ENCODE measurements at regions not wholly inside any gene's neighbourhood (a gene's known extent, or its start where the extent isn't known, plus 50 kb on each side); places are given as distances from the start of the nearest gene placed in this dataset.

DNA sequence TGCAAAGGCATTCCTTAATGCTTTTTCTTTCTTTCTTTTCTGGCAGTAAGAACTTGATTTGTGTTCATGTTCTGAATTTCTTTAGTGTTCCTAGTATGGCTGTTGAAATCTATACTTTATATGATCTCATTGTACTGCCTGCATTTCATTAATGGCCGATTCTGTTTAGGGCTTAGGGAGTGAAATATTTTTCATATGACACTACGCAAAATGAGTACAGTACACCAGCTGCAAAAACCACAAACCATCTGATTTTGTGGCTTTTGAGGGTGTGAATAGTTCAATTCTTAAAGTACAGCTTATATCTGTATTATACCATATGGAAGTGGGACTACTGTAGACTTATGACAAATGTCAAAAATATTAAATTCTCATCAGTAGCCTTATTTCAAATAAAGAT, 69.1 kb upstream of the FOXP2 start:
- no peaks in the 10 kb centered on the region for H3K27me3 ChIP-seq
- no peaks in the 10 kb centered on the region for H3K36me3 ChIP-seq
- WGBS, 2 donors, result 76 to 94% methylated on average over 2 of the region's 2 CpGs
- H3K9me3 ChIP-seq, result no peaks in the 10 kb centered on the region
- ATAC-seq (ENCODE audit: low FRiP score in 2 of 2), result no peak
- H3K27ac ChIP-seq, result no peak overlapping the region
- DNase-seq, result no peak
- H3K4me1 ChIP-seq, result no peaks in the 10 kb centered on the region
- TF ChIP-seq CTCF (IDR thresholded peaks at IDR 0.05), result no peak
- no peak for TF ChIP-seq EP300 (IDR thresholded peaks at IDR 0.05)
- no peak for TF ChIP-seq POLR2A (IDR thresholded peaks at IDR 0.05)
- TF ChIP-seq POLR2AphosphoS5 (IDR thresholded peaks at IDR 0.05), result no peak
- no peak overlapping the region for H3K4me3 ChIP-seq

GRCh38 chr7:114343949-114344708, 70.5 kb upstream of the FOXP2 start:
- DNase-seq (no peak), ATAC-seq (ENCODE audit: low FRiP score in 2 of 2) (no peak)
- Histone ChIP-seq H3K4me3 (no peak overlapping the region), H3K27ac (no peak overlapping the region), H3K4me1 (no peaks in the 10 kb centered on the region), H3K9me3 (no peaks in the 10 kb centered on the region), H3K27me3 (no peaks in the 10 kb centered on the region), H3K36me3 (no peaks in the 10 kb centered on the region)
- 89 to 92% methylated on average over 9 of the region's 9 CpGs for WGBS, 2 donors
- TF ChIP-seq EP300 (IDR thresholded peaks at IDR 0.05) (no peak), CTCF (IDR thresholded peaks at IDR 0.05) (no peak), POLR2A (IDR thresholded peaks at IDR 0.05) (no peak), POLR2AphosphoS5 (IDR thresholded peaks at IDR 0.05) (no peak)

GRCh38 chr7:114342431-114343179, 72.0 kb upstream of the FOXP2 start:
- DNase-seq (no peak), ATAC-seq (ENCODE audit: low FRiP score in 2 of 2) (no peak)
- no peak overlapping the region for H3K4me3 ChIP-seq
- TF ChIP-seq EP300 (IDR thresholded peaks at IDR 0.05) (no peak), POLR2AphosphoS5 (IDR thresholded peaks at IDR 0.05) (no peak), CTCF (IDR thresholded peaks at IDR 0.05) (no peak), POLR2A (IDR thresholded peaks at IDR 0.05) (no peak)
- no peaks in the 10 kb centered on the region for H3K4me1 ChIP-seq
- no peaks in the 10 kb centered on the region for H3K36me3 ChIP-seq
- no peak overlapping the region for H3K27ac ChIP-seq
- H3K27me3 ChIP-seq, result no peaks in the 10 kb centered on the region
- H3K9me3 ChIP-seq, result no peaks in the 10 kb centered on the region
- 68 to 79% methylated on average over 1 of the region's 1 CpG for WGBS, 2 donors

GRCh38 chr7:114341648-114342047, 73.0 kb upstream of the FOXP2 start:
- DNase-seq (no peak), ATAC-seq (ENCODE audit: low FRiP score in 2 of 2) (no peak)
- H3K9me3 ChIP-seq, result no peaks in the 10 kb centered on the region
- H3K27ac ChIP-seq, result no peak overlapping the region
- TF ChIP-seq EP300 (IDR thresholded peaks at IDR 0.05), result no peak
- TF ChIP-seq CTCF (IDR thresholded peaks at IDR 0.05), result no peak
- no peak for TF ChIP-seq POLR2AphosphoS5 (IDR thresholded peaks at IDR 0.05)
- TF ChIP-seq POLR2A (IDR thresholded peaks at IDR 0.05), result no peak
- no peaks in the 10 kb centered on the region for H3K4me1 ChIP-seq
- H3K27me3 ChIP-seq, result no peaks in the 10 kb centered on the region
- no peaks in the 10 kb centered on the region for H3K36me3 ChIP-seq
- WGBS, 2 donors, result 88 to 89% methylated on average over 3 of the region's 3 CpGs
- no peak overlapping the region for H3K4me3 ChIP-seq
